ENCODE measurements at regions not wholly inside any gene's neighbourhood (a gene's known extent, or its start where the extent isn't known, plus 50 kb on each side); places are given as distances from the start of the nearest gene placed in this dataset.

DNA sequence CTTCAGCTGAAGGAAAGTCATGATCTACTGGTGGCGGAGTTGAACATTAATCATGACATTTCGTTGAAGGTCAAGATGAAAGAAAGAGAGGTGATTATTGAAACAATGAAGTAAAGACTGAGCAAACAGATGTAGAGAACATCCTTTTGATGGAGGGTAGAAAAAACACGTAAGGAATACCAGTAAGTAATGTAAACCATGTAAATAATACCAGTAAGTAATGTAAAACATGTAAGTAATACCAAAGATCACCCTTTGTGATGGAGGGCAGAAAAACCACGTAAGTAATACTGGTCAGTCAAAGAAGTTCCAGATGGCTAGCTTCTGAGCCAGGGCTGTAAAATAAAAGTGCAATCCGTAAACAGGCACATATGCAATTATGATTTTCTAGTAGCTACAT, 1387.7 kb downstream of the SUCLG1 start:
- TF ChIP-seq EZH2 (optimal IDR thresholded peaks at IDR 0.05; ENCODE audit: low read depth, low read length): no peak
- TF ChIP-seq, protein P1, sequence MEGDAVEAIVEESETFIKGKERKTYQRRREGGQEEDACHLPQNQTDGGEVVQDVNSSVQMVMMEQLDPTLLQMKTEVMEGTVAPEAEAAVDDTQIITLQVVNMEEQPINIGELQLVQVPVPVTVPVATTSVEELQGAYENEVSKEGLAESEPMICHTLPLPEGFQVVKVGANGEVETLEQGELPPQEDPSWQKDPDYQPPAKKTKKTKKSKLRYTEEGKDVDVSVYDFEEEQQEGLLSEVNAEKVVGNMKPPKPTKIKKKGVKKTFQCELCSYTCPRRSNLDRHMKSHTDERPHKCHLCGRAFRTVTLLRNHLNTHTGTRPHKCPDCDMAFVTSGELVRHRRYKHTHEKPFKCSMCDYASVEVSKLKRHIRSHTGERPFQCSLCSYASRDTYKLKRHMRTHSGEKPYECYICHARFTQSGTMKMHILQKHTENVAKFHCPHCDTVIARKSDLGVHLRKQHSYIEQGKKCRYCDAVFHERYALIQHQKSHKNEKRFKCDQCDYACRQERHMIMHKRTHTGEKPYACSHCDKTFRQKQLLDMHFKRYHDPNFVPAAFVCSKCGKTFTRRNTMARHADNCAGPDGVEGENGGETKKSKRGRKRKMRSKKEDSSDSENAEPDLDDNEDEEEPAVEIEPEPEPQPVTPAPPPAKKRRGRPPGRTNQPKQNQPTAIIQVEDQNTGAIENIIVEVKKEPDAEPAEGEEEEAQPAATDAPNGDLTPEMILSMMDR (IDR thresholded peaks at IDR 0.05; ENCODE audit: low read length): no peak
